ENCODE measurements at regions not wholly inside any gene's neighbourhood (a gene's known extent, or its start where the extent isn't known, plus 50 kb on each side); places are given as distances from the start of the nearest gene placed in this dataset.

GRCh38 chr3:190790185-190790584, 72.3 kb downstream of the GMNC start:
- Histone ChIP-seq H3K4me3 (no peak overlapping the region), H3K4me1 (no peaks in the 10 kb centered on the region), H3K36me3 (ENCODE audit: low read depth, missing control alignments) (no peaks in the 10 kb centered on the region), H3K27ac (no peak overlapping the region), H3K27me3 (no peaks in the 10 kb centered on the region), H3K9me3 (no peaks in the 10 kb centered on the region)
- no peak for DNase-seq
- intact Hi-C loops (cut with DNase I; ENCODE audit: low total_unique reads), result no loop called here
- WGBS, 2 donors, result 52 to 61% methylated on average over 1 of the region's 1 CpG
- TF ChIP-seq, protein P1, sequence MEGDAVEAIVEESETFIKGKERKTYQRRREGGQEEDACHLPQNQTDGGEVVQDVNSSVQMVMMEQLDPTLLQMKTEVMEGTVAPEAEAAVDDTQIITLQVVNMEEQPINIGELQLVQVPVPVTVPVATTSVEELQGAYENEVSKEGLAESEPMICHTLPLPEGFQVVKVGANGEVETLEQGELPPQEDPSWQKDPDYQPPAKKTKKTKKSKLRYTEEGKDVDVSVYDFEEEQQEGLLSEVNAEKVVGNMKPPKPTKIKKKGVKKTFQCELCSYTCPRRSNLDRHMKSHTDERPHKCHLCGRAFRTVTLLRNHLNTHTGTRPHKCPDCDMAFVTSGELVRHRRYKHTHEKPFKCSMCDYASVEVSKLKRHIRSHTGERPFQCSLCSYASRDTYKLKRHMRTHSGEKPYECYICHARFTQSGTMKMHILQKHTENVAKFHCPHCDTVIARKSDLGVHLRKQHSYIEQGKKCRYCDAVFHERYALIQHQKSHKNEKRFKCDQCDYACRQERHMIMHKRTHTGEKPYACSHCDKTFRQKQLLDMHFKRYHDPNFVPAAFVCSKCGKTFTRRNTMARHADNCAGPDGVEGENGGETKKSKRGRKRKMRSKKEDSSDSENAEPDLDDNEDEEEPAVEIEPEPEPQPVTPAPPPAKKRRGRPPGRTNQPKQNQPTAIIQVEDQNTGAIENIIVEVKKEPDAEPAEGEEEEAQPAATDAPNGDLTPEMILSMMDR (IDR thresholded peaks at IDR 0.05), result no peak
- TF ChIP-seq POLR2A (IDR thresholded peaks at IDR 0.05), result no peak

- Histone ChIP-seq H3K4me1 (no peaks in the 10 kb centered on the region), H3K4me3 (no peak overlapping the region), H3K27ac (no peak overlapping the region), H3K27me3 (no peaks in the 10 kb centered on the region), H3K36me3 (ENCODE audit: low read depth, missing control alignments) (no peaks in the 10 kb centered on the region), H3K9me3 (no peaks in the 10 kb centered on the region)
- intact Hi-C loops (cut with DNase I; ENCODE audit: low total_unique reads), result no loop called here
- no peak for DNase-seq
- TF ChIP-seq POLR2A (IDR thresholded peaks at IDR 0.05), result no peak
- TF ChIP-seq, protein P1 (IDR thresholded peaks at IDR 0.05), result no peak
- 91 to 92% methylated on average over 3 of the region's 3 CpGs for WGBS, 2 donors
Observed at GRCh38 chr3:190786898-190787297, 75.6 kb downstream of the GMNC start.

DNA sequence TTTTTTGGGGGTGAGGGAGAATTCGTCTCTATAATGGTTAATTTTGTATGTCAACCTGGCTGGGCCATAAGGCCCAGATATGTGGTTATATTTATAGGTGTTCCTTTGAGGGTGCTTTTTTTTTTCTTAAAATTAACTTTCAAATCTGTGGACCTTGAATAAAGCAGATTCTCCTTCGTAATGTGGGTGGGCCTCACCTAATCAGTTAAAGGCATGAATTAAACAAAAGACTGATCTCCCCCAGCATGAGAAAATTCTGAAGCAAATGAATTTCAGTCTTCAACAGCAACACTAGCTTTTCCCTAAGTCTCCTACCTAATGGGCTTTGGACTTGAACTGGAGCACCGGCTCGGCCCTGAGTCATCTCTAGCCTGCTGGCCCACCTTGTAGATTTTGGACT, 77.4 kb downstream of the GMNC start:
- Histone ChIP-seq H3K36me3 (ENCODE audit: low read depth, missing control alignments) (no peaks in the 10 kb centered on the region), H3K27ac (no peak overlapping the region), H3K27me3 (no peaks in the 10 kb centered on the region), H3K4me3 (no peak overlapping the region), H3K9me3 (no peaks in the 10 kb centered on the region), H3K4me1 (no peaks in the 10 kb centered on the region)
- TF ChIP-seq, protein P1 (IDR thresholded peaks at IDR 0.05), result no peak
- no peak for TF ChIP-seq POLR2A (IDR thresholded peaks at IDR 0.05)
- intact Hi-C loops (cut with DNase I; ENCODE audit: low total_unique reads), result no loop called here
- 94 to 96% methylated on average over 4 of the region's 4 CpGs for WGBS, 2 donors
- DNase-seq, result no peak

GRCh38 chr3:190780524-190780923, 82.0 kb downstream of the GMNC start:
- H3K4me3 ChIP-seq, result no peak overlapping the region
- no peaks in the 10 kb centered on the region for H3K36me3 ChIP-seq (ENCODE audit: low read depth, missing control alignments)
- no peak overlapping the region for H3K27ac ChIP-seq
- intact Hi-C loops (cut with DNase I; ENCODE audit: low total_unique reads), result no loop called here
- 87 to 88% methylated on average over 3 of the region's 3 CpGs for WGBS, 2 donors
- DNase-seq, result no peak
- no peaks in the 10 kb centered on the region for H3K27me3 ChIP-seq
- H3K9me3 ChIP-seq, result no peaks in the 10 kb centered on the region
- no peak for TF ChIP-seq POLR2A (IDR thresholded peaks at IDR 0.05)
- TF ChIP-seq, protein P1 (IDR thresholded peaks at IDR 0.05), result no peak
- H3K4me1 ChIP-seq, result no peaks in the 10 kb centered on the region

DNA sequence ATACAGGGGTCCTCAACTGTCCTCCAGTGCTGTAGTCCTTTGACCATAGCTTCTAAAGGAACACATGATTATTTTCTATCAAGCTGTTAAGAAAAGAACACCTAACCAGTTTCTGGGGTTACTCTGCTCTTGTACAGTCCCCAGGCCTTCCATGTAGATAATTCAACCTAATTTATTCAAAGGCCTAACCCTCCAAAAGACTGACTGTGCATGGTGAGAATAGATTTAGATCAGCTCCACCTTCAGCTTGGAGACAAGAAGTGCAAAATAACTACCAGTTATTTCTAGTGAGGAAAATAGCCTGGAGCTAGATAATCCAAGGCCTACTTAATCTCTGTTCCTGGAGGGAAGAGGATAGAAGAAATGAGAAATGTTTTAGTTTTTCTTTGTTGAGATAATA, 87.9 kb downstream of the GMNC start:
- H3K36me3 ChIP-seq (ENCODE audit: low read depth, missing control alignments), result no peaks in the 10 kb centered on the region
- intact Hi-C loops (cut with DNase I; ENCODE audit: low total_unique reads), result no loop called here

More for the DNA sequence above, 87.9 kb downstream of the GMNC start:
- no peaks in the 10 kb centered on the region for H3K9me3 ChIP-seq
- no peak overlapping the region for H3K4me3 ChIP-seq
- TF ChIP-seq, protein P1 (IDR thresholded peaks at IDR 0.05), result no peak
- no peak for TF ChIP-seq POLR2A (IDR thresholded peaks at IDR 0.05)
- no peak for DNase-seq
- H3K27me3 ChIP-seq, result no peaks in the 10 kb centered on the region
- no peak overlapping the region for H3K27ac ChIP-seq
- H3K4me1 ChIP-seq, result no peaks in the 10 kb centered on the region
